EL (cell line): ENCODE measurements at regions not wholly inside any gene's neighbourhood (a gene's known extent, or its start where the extent isn't known, plus 50 kb on each side); places are given as distances from the start of the nearest gene placed in this dataset.
"Not testable (repeated sequence)": the region's sequence is repeated elsewhere in the genome, so short reads cannot be mapped to it uniquely, and the experiment has no call there.

Experiments
- DNase-seq: peaks from one replicate; pipeline ENCODE4 v3.0.0-alpha.2; 2016

GRCh38 chr12:63404611-63405010 is 253.6 kb upstream of the AVPR1A start:
- no peak for DNase-seq

- DNase-seq, result no peak
These were observed 252.3 kb upstream of the AVPR1A start for GRCh38 chr12:63403256-63403655.

GRCh38 chr12:63400718-63401117 is 249.7 kb upstream of the AVPR1A start:
- no peak for DNase-seq

- DNase-seq, result no peak
These were observed 249.3 kb upstream of the AVPR1A start for GRCh38 chr12:63400318-63400717.

DNA sequence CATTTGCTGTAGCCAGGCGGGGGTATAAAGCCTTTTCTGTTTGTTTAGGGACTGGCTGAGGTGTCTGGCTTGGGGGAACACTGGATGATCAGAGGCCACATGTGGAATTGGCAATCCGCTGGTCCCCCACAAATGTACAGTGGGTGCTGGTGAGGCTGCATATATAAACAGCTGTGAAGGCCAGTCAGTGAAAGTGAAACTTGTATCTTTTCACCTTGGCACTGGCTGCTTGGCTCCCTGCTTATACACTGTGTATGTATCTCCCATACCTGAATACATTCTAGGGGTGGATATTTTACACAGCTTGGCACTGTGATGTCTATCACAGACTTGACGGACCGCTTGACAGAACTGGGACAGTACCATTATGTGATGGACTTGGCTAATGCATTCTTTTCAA is 246.8 kb upstream of the AVPR1A start:
- no peak for DNase-seq

DNA sequence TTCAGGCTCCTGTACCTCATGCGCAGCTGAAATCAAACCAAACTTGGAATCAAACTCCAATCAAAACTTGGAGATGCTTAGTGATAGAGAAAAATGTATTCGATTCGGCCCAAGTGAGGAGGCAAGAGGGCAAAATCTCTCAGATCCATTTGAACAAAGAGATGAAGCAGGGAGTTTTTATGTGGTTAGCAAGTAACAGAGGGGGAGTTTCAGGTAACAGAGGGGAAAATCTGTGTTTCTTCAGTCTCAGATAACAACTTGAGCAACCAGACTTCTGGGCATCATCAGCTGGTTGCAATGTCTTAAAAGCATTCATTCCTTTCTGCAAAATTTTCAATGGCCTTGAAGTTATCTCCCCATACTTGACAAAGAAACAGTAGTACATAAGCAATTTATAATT is 245.1 kb upstream of the AVPR1A start:
- DNase-seq, result no peak

DNA sequence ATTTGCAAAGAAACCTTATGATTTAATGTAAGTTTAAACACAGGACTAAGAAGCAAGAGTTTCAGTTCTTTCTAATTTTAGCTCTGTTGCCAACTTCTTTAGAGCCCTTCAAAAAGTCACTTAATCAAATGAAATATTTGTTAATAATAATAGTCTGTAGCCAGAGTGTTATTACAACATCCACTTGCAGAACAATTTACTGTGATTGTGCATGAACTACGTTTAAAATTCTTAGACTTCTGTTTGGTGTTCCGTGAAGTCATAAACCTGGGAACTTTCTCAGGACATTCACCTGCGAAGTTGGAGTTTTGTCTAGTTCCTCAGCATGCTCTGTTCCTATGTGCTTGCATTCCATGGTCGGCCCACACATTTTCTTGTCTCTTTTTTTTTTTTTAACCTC is 244.0 kb upstream of the AVPR1A start:
- DNase-seq, result no peak

DNA sequence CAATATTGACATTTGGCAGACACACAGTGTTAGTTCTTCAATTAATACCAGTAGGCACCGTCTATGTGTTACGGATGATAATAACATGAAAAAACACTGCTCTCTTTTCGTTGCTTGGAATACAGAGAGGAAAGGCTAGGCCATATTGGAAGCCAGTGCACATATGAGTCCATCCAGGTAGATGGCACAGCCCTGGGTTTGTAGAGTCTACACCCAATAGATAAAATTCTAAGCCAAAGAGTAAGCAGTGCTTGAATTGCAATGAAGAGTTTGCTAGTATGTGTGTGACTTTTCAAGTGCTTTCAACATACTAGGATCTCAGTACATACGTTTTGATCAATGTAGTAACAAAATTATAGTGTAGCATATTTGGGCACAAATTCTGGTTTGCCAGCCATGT is 243.3 kb upstream of the AVPR1A start:
- no peak for DNase-seq

- no peak for DNase-seq
These were observed 238.2 kb upstream of the AVPR1A start for GRCh38 chr12:63389211-63389610.

- no peak for DNase-seq
These were observed 236.8 kb upstream of the AVPR1A start for GRCh38 chr12:63387771-63388170.

GRCh38 chr12:63382930-63383329 is 231.9 kb upstream of the AVPR1A start:
- DNase-seq, result no peak

GRCh38 chr12:63362791-63363190 is 211.8 kb upstream of the AVPR1A start:
- DNase-seq, result peak; percentile 45

GRCh38 chr12:63362166-63362565 is 211.2 kb upstream of the AVPR1A start:
- no peak for DNase-seq

GRCh38 chr12:63354969-63355368 is 204.0 kb upstream of the AVPR1A start:
- DNase-seq, result no peak

DNA sequence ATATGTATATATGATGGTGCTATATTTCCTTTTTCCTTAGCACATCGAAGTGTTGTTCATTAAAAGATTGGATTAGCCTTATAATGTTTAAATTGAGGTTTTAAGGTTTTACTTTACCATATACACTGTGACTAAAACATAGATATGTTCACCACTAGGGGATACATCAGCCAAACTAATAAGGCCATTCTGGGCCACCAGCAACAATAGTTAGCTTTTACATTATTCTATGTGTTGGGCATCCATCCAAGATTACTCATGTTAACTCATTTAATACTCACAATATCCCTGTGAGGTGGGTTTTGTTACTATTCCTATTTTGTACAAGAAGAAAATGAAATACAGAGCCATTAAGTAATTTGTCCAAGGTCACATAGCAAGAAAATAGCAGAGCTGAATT is 202.6 kb upstream of the AVPR1A start:
- DNase-seq, result peak; percentile 7

- DNase-seq, result no peak
These were observed 200.4 kb upstream of the AVPR1A start for GRCh38 chr12:63351370-63351769.

DNA sequence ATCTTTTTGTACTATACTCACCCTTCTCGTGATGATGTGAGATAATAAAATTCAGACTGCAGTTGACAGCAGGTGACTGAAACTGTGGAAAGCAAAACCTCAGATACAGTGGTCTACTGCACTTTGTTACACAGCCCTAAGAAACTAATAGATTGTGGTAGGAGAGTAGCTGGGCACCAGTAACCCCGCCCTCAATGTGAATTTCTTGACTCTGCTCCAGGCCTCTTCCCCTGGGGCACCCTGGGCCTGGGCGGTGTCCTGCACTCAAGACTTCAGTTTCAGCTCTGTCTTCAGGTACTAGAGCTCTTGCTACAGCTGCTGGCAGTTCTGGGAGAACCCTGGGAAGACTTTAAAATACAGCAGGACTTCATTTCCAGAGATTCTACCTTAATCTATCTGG is 197.6 kb upstream of the AVPR1A start:
- no peak for DNase-seq

GRCh38 chr12:63337158-63337557 is 186.2 kb upstream of the AVPR1A start:
- DNase-seq, result not testable (repeated sequence)

GRCh38 chr12:63326260-63326659 is 175.3 kb upstream of the AVPR1A start:
- no peak for DNase-seq

DNA sequence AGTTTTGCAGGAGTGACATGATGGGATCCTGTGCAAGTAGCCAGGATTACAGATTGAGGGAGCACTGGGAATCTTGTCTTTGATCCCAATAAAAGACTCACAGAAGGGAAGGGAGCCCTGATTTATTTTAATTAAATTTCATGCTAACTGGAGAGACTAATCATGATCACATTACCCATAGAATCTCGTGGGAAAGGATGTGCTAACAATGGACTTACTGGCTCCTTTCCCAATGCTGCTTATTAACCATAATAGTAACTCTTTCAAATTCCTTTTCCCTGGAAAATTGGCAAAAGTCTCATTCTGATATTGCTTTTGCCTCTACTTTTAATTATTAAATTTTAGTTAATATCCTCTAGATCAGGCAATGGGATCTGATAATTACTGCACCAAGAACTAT is 174.8 kb upstream of the AVPR1A start:
- DNase-seq, result no peak

GRCh38 chr12:63323942-63324341 is 172.9 kb upstream of the AVPR1A start:
- no peak for DNase-seq

DNA sequence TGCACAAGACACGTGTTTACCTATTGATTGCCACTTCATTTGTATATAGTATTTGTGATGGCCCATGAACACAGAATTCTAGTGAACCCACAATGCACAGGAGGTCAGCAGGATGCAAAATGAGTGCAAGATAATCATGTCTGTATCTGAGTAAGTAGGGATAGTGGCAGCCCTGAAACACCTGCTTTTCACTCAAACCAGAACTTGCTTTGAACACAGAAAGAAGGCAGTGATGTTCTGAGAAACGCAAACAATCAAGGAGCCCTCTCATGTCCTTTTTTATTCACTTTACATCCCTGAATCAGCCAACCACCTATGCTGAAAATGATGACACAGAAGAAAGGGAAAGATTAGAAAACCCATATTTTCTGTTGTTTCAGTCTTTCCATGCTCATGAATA is 170.4 kb upstream of the AVPR1A start:
- DNase-seq, result no peak

GRCh38 chr12:63319936-63320633 is 169.1 kb upstream of the AVPR1A start:
- DNase-seq, result peak; percentile 24

- DNase-seq, result peak; percentile 25
These were observed 168.4 kb upstream of the AVPR1A start for GRCh38 chr12:63319386-63319785.

DNA sequence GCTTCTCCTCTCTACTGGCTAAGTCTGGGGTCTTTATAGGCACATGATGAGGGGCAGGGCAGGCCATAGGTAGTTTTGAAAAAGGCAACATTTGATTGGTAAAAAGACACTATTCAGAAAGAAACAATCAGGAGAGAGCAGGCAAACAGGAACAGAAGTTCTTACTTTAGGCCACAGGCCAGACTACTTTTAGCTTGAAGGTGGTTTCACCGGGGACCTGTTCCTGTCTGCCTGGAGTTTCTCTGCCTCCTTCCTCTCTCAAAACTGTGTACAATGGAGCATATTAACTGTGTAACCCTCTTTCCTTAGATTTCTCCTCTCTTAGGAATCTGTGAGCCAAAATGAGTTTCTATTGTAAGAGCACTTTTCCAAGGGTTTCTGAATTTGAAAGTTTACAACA is 167.9 kb upstream of the AVPR1A start:
- no peak for DNase-seq

- DNase-seq, result no peak
These were observed 167.3 kb upstream of the AVPR1A start for GRCh38 chr12:63318313-63318712.
